Left lung (tissue), 4 donors: ENCODE measurements at regions not wholly inside any gene's neighbourhood (a gene's known extent, or its start where the extent isn't known, plus 50 kb on each side); places are given as distances from the start of the nearest gene placed in this dataset.

Experiments
- ATAC-seq: fragments of 200-7000 bp; cut with Tn5 transposase; one replicate; pipeline ENCODE4 v1.9.1; 2020; ENCODE audit warnings: moderate library complexity
- DNase-seq, 4 donors: peaks; one replicate each; pipeline ENCODE4 v3.0.0-alpha.2; 2013 to 2020
- H3K27ac ChIP-seq, 2 donors: fragments of 200-600 bp; sonication (generic) in 1 of 2; one replicate each; pipeline versions ENCODE4 v1.5.0 to v1.8.0; 2020 to 2021
- H3K27me3 ChIP-seq, 2 donors: fragments of 200-600 bp; sonication (generic) in 1 of 2; one replicate each; pipeline versions ENCODE4 v1.5.0 to v1.8.0; 2020 to 2021
- H3K36me3 ChIP-seq, 2 donors: fragments of 200-600 bp; sonication (generic) in 1 of 2; one replicate each; pipeline versions ENCODE4 v1.5.0 to v1.8.0; 2020 to 2021
- H3K4me1 ChIP-seq, 2 donors: fragments of 200-600 bp; one replicate each; pipeline ENCODE4 v1.8.0; 2021
- H3K4me3 ChIP-seq, 2 donors: fragments of 200-600 bp; sonication (generic) in 1 of 2; one replicate each; pipeline versions ENCODE4 v1.5.0 to v1.8.0; 2020 to 2021; ENCODE audit warnings: mild to moderate bottlenecking in 1 of 2
- H3K9me3 ChIP-seq, 2 donors: fragments of 200-600 bp; sonication (generic) in 1 of 2; one replicate each; pipeline versions ENCODE4 v1.5.0 to v1.8.0; 2020 to 2021
- intact Hi-C, 2 donors: fragments of 100-400 bp; cut with DNase I; formaldehyde crosslinking; loops; one replicate each; pipeline versions ENCODE4 v1.11.2 to v1.14.2; 2022
- TF ChIP-seq, protein P1 (sequence below), 2 donors: fragments of 200-600 bp; sonication (generic) in 1 of 2; IDR thresholded peaks; one replicate each; pipeline versions ENCODE4 v1.5.0 to v1.8.0; 2021; ENCODE audit warnings: antibody characterized with exemption in 2 of 2
- donor health status: DM: no; HTN: yes; CAD: no.
- donor health status: DM: no; HTN: no; CAD: no.

DNA sequence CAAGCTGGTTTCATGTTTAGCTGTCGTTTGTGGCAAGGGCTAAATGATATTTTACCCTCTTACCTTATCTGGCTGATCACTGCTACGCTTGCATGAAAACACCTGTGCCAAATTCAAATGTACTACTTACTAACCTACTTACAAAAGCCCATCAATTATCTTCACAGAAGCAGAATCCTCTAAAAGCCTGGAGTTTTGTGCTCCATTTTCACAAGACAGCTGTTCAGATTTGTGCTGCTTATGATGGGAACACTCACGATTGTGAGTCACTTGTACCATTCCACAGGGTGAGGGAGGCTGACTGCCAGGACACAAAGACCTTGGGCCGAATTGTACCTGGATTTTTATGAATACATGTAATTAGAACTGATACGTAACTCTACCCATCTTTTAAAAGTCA, 245.0 kb upstream of the NPY start:
- ATAC-seq (no peak), DNase-seq (no peak)
- Histone ChIP-seq H3K4me3 (no peak overlapping the region), H3K27ac (no peak overlapping the region), H3K27me3 (no peaks in the 10 kb centered on the region), H3K4me1 (no peaks in the 10 kb centered on the region), H3K36me3 (no peaks in the 10 kb centered on the region), H3K9me3 (no peaks in the 10 kb centered on the region)
- intact Hi-C loops: no loop called here
- TF ChIP-seq, protein P1, sequence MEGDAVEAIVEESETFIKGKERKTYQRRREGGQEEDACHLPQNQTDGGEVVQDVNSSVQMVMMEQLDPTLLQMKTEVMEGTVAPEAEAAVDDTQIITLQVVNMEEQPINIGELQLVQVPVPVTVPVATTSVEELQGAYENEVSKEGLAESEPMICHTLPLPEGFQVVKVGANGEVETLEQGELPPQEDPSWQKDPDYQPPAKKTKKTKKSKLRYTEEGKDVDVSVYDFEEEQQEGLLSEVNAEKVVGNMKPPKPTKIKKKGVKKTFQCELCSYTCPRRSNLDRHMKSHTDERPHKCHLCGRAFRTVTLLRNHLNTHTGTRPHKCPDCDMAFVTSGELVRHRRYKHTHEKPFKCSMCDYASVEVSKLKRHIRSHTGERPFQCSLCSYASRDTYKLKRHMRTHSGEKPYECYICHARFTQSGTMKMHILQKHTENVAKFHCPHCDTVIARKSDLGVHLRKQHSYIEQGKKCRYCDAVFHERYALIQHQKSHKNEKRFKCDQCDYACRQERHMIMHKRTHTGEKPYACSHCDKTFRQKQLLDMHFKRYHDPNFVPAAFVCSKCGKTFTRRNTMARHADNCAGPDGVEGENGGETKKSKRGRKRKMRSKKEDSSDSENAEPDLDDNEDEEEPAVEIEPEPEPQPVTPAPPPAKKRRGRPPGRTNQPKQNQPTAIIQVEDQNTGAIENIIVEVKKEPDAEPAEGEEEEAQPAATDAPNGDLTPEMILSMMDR (IDR thresholded peaks at IDR 0.05): no peak

DNA sequence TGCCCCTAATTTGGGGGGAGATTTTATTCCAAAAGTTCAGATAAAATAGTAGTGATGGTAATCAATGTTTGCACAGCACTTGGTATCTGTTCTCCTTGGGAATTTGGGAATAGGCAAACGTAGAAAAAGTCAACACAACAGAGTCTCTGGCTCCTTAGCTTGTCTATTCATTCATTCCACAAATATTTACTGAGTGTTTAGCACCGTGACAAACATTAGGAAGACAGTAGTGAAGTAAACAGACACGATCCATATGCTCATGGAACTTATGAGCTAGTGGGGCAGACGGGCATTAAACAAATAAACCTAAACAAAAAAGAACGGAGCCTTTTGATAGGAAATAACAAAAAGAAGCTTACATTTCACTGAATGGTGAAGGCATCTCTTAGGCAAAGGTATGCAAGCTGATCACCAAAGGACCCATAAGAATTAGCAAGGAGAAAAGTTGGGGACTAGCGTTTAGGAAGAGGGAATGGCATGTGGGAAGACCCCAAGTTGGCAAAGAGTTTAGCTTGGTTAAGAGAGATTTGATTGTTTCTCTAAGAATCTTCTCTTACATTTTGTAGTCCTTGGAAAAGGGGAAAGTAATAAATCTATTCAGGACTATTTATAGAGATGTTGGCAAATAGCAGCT, 243.9 kb upstream of the NPY start:
- TF ChIP-seq, protein P1 (IDR thresholded peaks at IDR 0.05): no peak
- Histone ChIP-seq H3K4me3 (no peak overlapping the region), H3K27me3 (no peaks in the 10 kb centered on the region), H3K27ac (no peak overlapping the region), H3K4me1 (no peaks in the 10 kb centered on the region), H3K9me3 (no peaks in the 10 kb centered on the region), H3K36me3 (no peaks in the 10 kb centered on the region)
- DNase-seq (no peak), ATAC-seq (no peak)
- intact Hi-C loops: no loop called here

- TF ChIP-seq, protein P1 (IDR thresholded peaks at IDR 0.05): no peak
- H3K27me3 ChIP-seq: no peaks in the 10 kb centered on the region
- no peak for ATAC-seq
- no peak overlapping the region for H3K27ac ChIP-seq
- no peak for DNase-seq
- no peak overlapping the region for H3K4me3 ChIP-seq
- no peaks in the 10 kb centered on the region for H3K4me1 ChIP-seq
- intact Hi-C loops: no loop called here
- H3K36me3 ChIP-seq: no peaks in the 10 kb centered on the region
- no peaks in the 10 kb centered on the region for H3K9me3 ChIP-seq
These were observed 242.0 kb upstream of the NPY start for GRCh38 chr7:24042028-24042427.

DNA sequence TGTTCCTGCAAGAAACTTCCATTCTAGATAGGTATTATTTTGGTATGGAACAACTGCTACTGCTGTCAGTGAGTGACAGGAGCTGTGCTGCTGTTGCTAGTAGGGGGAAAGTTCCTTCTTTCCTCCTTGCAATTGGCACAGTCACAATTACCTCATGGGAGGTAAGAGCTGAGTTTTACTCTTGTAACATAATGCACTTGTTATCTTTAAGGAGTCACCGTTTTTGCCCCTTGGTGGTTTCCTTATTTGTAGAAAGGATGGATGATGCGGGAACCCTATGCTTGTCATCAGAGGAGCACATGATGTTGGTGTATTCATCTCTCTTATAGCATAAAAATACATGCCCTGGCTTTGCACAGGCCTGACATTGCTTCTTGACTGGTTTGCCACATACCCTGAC, 234.7 kb upstream of the NPY start:
- ATAC-seq (no peak), DNase-seq (no peak)
- no peaks in the 10 kb centered on the region for H3K27me3 ChIP-seq
- H3K9me3 ChIP-seq: no peaks in the 10 kb centered on the region
- intact Hi-C loops: no loop called here
- no peaks in the 10 kb centered on the region for H3K36me3 ChIP-seq
- H3K4me3 ChIP-seq: no peak overlapping the region
- H3K27ac ChIP-seq: no peak overlapping the region
- TF ChIP-seq, protein P1 (IDR thresholded peaks at IDR 0.05): no peak
- H3K4me1 ChIP-seq: no peaks in the 10 kb centered on the region

DNA sequence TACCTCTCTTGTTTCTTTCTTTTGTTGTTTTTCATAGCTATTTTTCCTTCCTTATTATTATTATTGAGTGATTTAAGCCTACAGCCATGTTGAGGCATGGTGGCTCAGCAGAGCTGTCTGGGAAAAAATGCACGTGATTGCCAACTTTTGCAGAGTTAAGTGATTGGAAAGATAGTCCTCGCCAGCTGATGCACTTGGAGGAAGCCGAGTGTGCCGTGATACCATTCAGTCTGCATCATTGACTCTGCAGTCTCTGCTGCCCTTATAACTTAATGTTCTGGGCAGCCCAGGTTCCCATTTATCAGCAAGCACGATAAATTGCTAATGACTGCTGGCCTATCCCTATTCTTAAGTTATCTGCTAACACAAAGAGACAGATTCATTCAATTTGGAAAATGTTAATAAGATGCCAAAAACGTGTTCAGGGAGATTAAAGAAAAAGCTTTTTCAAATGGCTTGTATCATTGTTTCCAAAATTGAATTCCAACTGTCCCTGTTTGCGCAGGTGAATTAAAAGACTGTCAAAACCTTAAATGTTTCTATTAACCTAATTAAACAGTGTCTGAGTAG, 232.9 kb upstream of the NPY start:
- Histone ChIP-seq H3K27me3 (no peaks in the 10 kb centered on the region), H3K4me1 (no peaks in the 10 kb centered on the region), H3K27ac (no peak overlapping the region), H3K9me3 (no peaks in the 10 kb centered on the region), H3K4me3 (no peak overlapping the region), H3K36me3 (no peaks in the 10 kb centered on the region)
- intact Hi-C loops: no loop called here
- TF ChIP-seq, protein P1 (IDR thresholded peaks at IDR 0.05): no peak
- ATAC-seq: no peak
- DNase-seq: no peak
